Epithelial cell of proximal tubule (primary cell): ENCODE measurements at regions not wholly inside any gene's neighbourhood (a gene's known extent, or its start where the extent isn't known, plus 50 kb on each side); places are given as distances from the start of the nearest gene placed in this dataset.

Experiments
- DNase-seq: peaks from one replicate; pipeline ENCODE4 v3.0.0-alpha.2; 2011; ENCODE audit warnings: low read depth
- H3K4me3 ChIP-seq: 2 replicates; pipeline ENCODE4 v1.5.1; 2011; ENCODE audit warnings: low read depth, mild to moderate bottlenecking, low read length
- TF ChIP-seq, protein P1 (sequence below): conservative IDR thresholded peaks from 2 replicates; pipeline ENCODE4 v1.5.1; 2012; ENCODE audit warnings: low read depth, mild to moderate bottlenecking, low read length

DNA sequence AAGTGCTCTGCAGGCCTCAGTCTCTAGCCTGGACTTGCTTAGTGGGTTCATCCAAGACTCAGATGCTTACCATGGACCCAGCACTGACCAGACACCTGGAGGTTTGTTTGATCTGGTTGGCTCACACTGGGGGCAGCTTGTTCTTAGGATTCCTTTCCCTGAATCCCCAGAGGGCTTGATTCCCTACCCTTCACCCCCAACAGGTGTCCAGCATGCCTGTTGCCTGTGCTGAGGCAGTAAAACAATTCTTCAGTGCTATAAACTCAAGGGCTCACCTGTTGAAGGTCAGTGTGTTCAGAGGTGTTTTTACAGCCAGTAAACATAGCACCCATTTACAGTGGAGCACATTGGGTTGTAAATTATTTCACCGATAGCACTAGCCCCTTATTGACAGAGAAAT lies 123.8 kb upstream of the KLF4 start:
- no peak overlapping the region for H3K4me3 ChIP-seq
- DNase-seq, result no peak
- TF ChIP-seq, protein P1, sequence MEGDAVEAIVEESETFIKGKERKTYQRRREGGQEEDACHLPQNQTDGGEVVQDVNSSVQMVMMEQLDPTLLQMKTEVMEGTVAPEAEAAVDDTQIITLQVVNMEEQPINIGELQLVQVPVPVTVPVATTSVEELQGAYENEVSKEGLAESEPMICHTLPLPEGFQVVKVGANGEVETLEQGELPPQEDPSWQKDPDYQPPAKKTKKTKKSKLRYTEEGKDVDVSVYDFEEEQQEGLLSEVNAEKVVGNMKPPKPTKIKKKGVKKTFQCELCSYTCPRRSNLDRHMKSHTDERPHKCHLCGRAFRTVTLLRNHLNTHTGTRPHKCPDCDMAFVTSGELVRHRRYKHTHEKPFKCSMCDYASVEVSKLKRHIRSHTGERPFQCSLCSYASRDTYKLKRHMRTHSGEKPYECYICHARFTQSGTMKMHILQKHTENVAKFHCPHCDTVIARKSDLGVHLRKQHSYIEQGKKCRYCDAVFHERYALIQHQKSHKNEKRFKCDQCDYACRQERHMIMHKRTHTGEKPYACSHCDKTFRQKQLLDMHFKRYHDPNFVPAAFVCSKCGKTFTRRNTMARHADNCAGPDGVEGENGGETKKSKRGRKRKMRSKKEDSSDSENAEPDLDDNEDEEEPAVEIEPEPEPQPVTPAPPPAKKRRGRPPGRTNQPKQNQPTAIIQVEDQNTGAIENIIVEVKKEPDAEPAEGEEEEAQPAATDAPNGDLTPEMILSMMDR, result no peak

DNA sequence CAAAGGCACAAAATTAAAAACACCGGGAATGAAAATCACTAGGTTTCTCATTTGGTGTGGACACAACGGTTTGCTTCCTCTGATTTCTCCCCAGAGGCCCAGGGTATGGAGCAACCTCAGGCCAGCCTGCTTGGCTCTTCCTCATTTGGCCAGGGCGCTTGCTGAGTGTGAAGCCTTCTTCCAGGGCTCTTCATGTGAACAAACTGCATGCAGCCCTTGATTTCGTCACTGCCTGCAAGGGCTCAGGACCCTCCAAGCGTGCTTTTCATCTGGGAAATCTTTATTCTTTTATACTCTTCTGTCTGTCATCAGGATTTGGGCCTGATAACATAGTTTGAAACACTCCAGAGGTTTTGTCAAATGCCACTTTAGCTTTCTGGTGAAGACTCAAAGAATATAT lies 122.6 kb upstream of the KLF4 start:
- no peak for DNase-seq
- H3K4me3 ChIP-seq, result no peak overlapping the region
- TF ChIP-seq, protein P1, result no peak

DNA sequence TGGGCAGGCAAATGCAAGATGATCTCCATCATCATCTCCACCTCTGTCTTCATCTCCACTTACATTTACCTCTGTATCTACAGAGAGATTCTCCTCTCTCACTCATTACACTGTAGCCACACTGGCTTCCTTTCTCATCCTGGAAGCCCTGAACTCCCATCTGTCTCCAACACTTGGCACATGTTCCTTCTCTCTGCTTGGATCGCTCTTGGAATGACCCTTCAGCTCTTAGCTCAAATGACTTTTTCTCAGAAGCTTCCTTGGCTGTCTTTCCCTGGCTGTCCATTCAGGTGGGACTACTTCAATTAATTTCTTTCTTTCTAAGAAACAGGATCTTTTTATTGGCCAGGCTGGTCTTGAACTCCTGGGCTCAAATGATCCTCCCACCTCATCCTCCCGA lies 120.0 kb upstream of the KLF4 start:
- TF ChIP-seq, protein P1, result no peak
- no peak for DNase-seq
- H3K4me3 ChIP-seq, result no peak overlapping the region

DNA sequence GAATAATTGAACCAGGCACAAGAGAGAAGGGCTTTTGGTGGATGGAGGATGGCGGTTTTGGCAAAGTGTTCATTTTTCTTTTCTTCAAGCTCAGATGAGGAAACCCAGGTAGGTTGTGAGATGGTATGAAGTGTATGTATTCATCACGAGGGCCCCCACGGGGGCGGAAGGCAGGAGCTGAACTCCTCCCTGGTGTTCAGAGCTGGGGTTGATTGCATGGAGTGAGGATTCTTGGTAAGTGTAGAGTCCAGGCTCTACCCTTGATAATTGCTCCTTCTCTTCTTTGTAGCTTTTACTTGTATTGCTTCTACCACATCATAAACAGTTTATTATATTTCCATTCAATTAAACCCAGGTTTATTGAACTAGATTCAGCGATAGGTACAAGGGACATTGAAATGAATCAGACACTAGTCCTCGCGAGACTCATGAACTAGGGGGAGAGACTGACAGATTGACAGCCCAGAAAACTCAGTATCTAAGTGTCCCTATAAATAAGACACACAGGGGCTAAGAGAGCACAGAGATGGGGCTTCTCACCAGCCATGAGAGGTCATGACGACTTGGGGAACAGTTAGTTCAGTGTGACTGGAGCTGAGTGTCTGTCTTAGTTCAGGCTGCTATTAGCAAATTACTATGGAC lies 116.7 kb upstream of the KLF4 start:
- TF ChIP-seq, protein P1, result no peak
- no peak for DNase-seq
- H3K4me3 ChIP-seq, result no peak overlapping the region

DNA sequence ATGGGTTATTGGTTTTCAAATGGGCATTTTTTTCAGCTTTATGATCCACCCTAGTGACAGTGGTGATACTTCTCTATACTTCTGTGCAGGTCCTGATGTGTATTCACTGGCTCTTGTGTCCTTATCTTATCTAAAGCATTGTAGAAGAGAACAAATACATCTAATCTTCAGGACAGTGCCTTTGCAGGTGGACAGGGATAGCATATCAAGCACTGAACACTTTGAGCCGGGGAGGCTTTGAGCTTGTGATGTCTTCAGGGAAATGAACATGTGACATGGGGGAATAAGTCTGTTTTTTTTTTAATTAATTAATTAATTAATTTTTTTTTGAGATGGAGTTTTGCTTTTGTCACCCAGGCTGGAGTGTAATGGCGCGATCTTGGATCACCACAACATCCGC lies 115.5 kb upstream of the KLF4 start:
- TF ChIP-seq, protein P1, result no peak
- H3K4me3 ChIP-seq, result no peak overlapping the region
- DNase-seq, result no peak

DNA sequence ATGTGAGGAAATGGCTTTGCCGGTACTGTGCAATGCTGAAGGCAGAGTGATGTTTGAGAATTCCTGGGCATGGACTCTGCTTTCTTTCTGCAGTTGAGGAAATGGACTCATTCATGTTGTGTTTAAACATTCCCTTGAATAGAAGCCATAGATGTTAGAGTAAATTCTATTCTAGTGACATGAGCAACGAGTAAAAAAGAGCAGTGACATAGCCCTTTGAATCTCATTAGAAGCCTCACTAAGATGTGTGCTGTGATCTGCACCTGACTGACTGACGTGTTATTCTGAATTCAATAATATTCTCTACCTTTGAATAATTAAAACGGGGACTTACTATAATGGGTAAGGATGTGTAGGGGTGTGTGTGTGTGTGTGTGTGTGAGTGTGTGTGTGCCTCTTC lies 113.7 kb upstream of the KLF4 start:
- no peak for DNase-seq
- no peak overlapping the region for H3K4me3 ChIP-seq
- TF ChIP-seq, protein P1, result no peak

DNA sequence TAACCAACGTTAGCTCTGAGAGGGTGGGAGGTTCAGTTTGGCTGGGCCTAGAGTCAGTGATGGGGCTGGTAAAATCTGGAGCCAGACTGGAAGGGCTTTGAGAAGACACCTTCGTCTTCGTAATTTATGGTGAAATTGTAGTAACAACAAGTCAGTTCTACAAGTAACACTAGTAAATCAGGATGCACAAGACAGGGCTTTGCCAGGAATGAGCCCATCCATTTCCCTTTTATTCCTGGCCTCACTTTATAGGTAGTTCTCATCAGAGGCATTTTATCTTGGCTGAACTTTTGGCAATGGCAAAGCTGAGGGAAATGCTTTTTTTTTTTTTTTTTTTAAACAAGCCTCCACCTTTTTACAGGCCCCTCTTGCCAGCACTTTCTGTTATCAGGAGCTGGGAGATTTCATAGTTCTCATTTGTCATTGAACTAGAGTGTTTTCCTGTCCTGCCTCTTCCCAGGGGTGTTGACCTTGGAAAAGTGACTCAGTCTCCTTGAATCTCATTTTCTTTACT lies 110.5 kb upstream of the KLF4 start:
- TF ChIP-seq, protein P1, result no peak
- DNase-seq, result no peak
- no peak overlapping the region for H3K4me3 ChIP-seq
